OCI-LY7 (cell line): ENCODE measurements at regions not wholly inside any gene's neighbourhood (a gene's known extent, or its start where the extent isn't known, plus 50 kb on each side); places are given as distances from the start of the nearest gene placed in this dataset.
A peak's percentile ranks its signal among the peaks of the same experiment; 100 is the strongest.

ENCODE experiments used
- BruUV-seq: library from RNA; stranded (reverse); fragments of 400-500 nt; replicated peaks from 2 replicates; lab custom pipeline; 2021; lab: Mats Ljungman, UMichigan
- CTCF ChIA-PET: fragments of 300-600 bp; sonication (Branson Sonifier 250); formaldehyde crosslinking; loops from one replicate; lab custom pipeline; 2022; ENCODE audit warnings: antibody characterized with exemption; ENCODE audit not compliant: unreplicated experiment; lab: Charles Lee
- POLR2A ChIA-PET: fragments of 300-600 bp; sonication (Branson Sonifier 250); formaldehyde crosslinking; loops from one replicate; lab custom pipeline; 2022; ENCODE audit warnings: antibody characterized with exemption; lab: Charles Lee
- DNase-seq: peaks from one replicate; pipeline ENCODE4 v3.0.0-alpha.2; 2015; ENCODE audit warnings: low spot score
- H2AFZ ChIP-seq: fragments of 200-600 bp; sonication (generic), shearing (Covaris generic); 2 replicates; pipeline ENCODE4 v1.6.1; 2014; ENCODE audit warnings: mild to moderate bottlenecking, antibody characterized with exemption, low read length, moderate library complexity
- H3K27ac ChIP-seq: fragments of 200-600 bp; sonication (generic); 2 replicates; pipeline ENCODE4 v1.5.1; 2014; ENCODE audit warnings: mixed run types, low read depth, mild to moderate bottlenecking, moderate library complexity, low read length, inconsistent platforms; ENCODE audit not compliant: poor library complexity, severe bottlenecking
- H3K36me3 ChIP-seq: fragments of 200-600 bp; sonication (generic); 2 replicates; pipeline ENCODE4 v1.6.1; 2014; ENCODE audit warnings: mild to moderate bottlenecking, antibody characterized with exemption, low read length, moderate library complexity, mixed read lengths; ENCODE audit not compliant: insufficient read depth
- H3K4me1 ChIP-seq: fragments of 200-600 bp; sonication (generic); 2 replicates; pipeline ENCODE4 v1.5.1; 2014; ENCODE audit warnings: mild to moderate bottlenecking, low read length; ENCODE audit not compliant: insufficient read depth, poor library complexity, severe bottlenecking
- H3K4me2 ChIP-seq: fragments of 200-600 bp; sonication (generic); 2 replicates; pipeline ENCODE4 v1.6.1; 2014; ENCODE audit warnings: mild to moderate bottlenecking, low read length
- H3K4me3 ChIP-seq: fragments of 200-600 bp; sonication (generic); 2 replicates; pipeline ENCODE4 v1.5.1; 2014; ENCODE audit warnings: mild to moderate bottlenecking, low read depth, low read length; ENCODE audit not compliant: poor library complexity, severe bottlenecking
- H3K79me2 ChIP-seq: fragments of 200-600 bp; sonication (generic); 2 replicates; pipeline ENCODE4 v1.6.1; 2016; ENCODE audit warnings: low read depth, mild to moderate bottlenecking, low read length, moderate library complexity, mixed read lengths; ENCODE audit not compliant: insufficient read depth
- H3K9me2 ChIP-seq: fragments of 200-600 bp; sonication (generic); 2 replicates; pipeline ENCODE4 v1.6.1; 2016; ENCODE audit warnings: mild to moderate bottlenecking, low read length, mixed read lengths; ENCODE audit not compliant: insufficient read depth
- H3K9me3 ChIP-seq: fragments of 200-600 bp; sonication (generic); 2 replicates; pipeline ENCODE4 v1.6.1; 2014; ENCODE audit warnings: mild to moderate bottlenecking, mixed run types, low read length, mixed read lengths
- H4K20me1 ChIP-seq: fragments of 200-600 bp; sonication (generic); 2 replicates; pipeline ENCODE4 v1.6.1; 2014; ENCODE audit warnings: mild to moderate bottlenecking, antibody characterized with exemption, low read length, moderate library complexity, mixed read lengths; ENCODE audit not compliant: insufficient read depth
- CTCF ChIP-seq: fragments of 200-600 bp; sonication (generic); conservative IDR thresholded peaks from 2 replicates; pipeline ENCODE4 v1.5.1; 2014; ENCODE audit warnings: mild to moderate bottlenecking, antibody characterized with exemption, low read length, moderate library complexity, mixed read lengths
- EZH2phosphoT487 ChIP-seq: fragments of 200-600 bp; sonication (generic); IDR thresholded peaks from 2 replicates; pipeline ENCODE4 v1.6.1; 2018; ENCODE audit warnings: low read depth, borderline replicate concordance, mild to moderate bottlenecking, mixed run types, antibody characterized with exemption, low read length, moderate library complexity, mixed read lengths
- intact Hi-C: fragments of 100-400 bp; cut with micrococcal nuclease; formaldehyde crosslinking; loops from one replicate; pipeline ENCODE4 v1.10.0; 2022; ENCODE audit not compliant: unreplicated experiment

GRCh38 chr3:127077505-127078064 lies 94.7 kb downstream of the PLXNA1 start:
- CTCF ChIA-PET = no interaction called here
- H3K36me3 ChIP-seq = no peaks in the 10 kb centered on the region
- BruUV-seq = no TSS peak
- DNase-seq = no peak
- H4K20me1 ChIP-seq = no peaks in the 10 kb centered on the region
- H3K79me2 ChIP-seq = no peaks in the 10 kb centered on the region
- TF ChIP-seq EZH2phosphoT487 = no peak
- TF ChIP-seq CTCF = no peak
- H2AFZ ChIP-seq = no peak overlapping the region
- no peaks in the 10 kb centered on the region for H3K9me2 ChIP-seq
- intact Hi-C loops = no loop called here
- no peak overlapping the region for H3K4me2 ChIP-seq
- H3K4me1 ChIP-seq = peaks cover 50% of the 10 kb centered on the region
- peaks cover 20% of the 10 kb centered on the region for H3K9me3 ChIP-seq
- POLR2A ChIA-PET = no interaction called here
- H3K4me3 ChIP-seq = no peak overlapping the region
- H3K27ac ChIP-seq = no peak overlapping the region

- no TSS peak for BruUV-seq
- H3K79me2 ChIP-seq = no peaks in the 10 kb centered on the region
- TF ChIP-seq CTCF (no peak), EZH2phosphoT487 (no peak)
- H3K4me1 ChIP-seq = peaks cover 43% of the 10 kb centered on the region
- intact Hi-C loops = no loop called here
- no peaks in the 10 kb centered on the region for H3K9me2 ChIP-seq
- ChIA-PET CTCF (no interaction called here), POLR2A (interaction anchor here (0.9 kb wide), 1 partner anchor 18 kb away, joined by 3 read pairs; no protein-coding TSS in a partner anchor)
- peaks cover 20% of the 10 kb centered on the region for H3K9me3 ChIP-seq
- peak overlapping the region; percentile 46 for H3K4me2 ChIP-seq
- H2AFZ ChIP-seq = 0 out of 2 replicates have a peak overlapping the region, but pooled peaks have one; percentile 39
- DNase-seq = no peak
- no peaks in the 10 kb centered on the region for H4K20me1 ChIP-seq
- H3K36me3 ChIP-seq = no peaks in the 10 kb centered on the region
- H3K27ac ChIP-seq = no peak overlapping the region
- H3K4me3 ChIP-seq = no peak overlapping the region
These were observed 95.7 kb downstream of the PLXNA1 start for GRCh38 chr3:127078626-127079025.

- peak overlapping the region; percentile 1 for H3K4me3 ChIP-seq
- TF ChIP-seq CTCF (no peak), EZH2phosphoT487 (no peak)
- H3K9me2 ChIP-seq = no peaks in the 10 kb centered on the region
- peak; percentile 84 for DNase-seq
- no peaks in the 10 kb centered on the region for H4K20me1 ChIP-seq
- POLR2A ChIA-PET = interaction anchor here (0.9 kb wide), 1 partner anchor 17 kb away, joined by 3 read pairs; no protein-coding TSS in a partner anchor
- peak overlapping the region; percentile 46 for H3K4me2 ChIP-seq
- H3K27ac ChIP-seq = no peak overlapping the region
- intact Hi-C loops = no loop called here
- H3K36me3 ChIP-seq = no peaks in the 10 kb centered on the region
- peaks cover 20% of the 10 kb centered on the region for H3K9me3 ChIP-seq
- H2AFZ ChIP-seq = 0 out of 2 replicates have a peak overlapping the region, but pooled peaks have one; percentile 39
- H3K4me1 ChIP-seq = peaks cover 37% of the 10 kb centered on the region
- BruUV-seq = no TSS peak
- H3K79me2 ChIP-seq = no peaks in the 10 kb centered on the region
- CTCF ChIA-PET = no interaction called here
These were observed 96.3 kb downstream of the PLXNA1 start for GRCh38 chr3:127079211-127079610.
